ENCODE measurements at regions not wholly inside any gene's neighbourhood (a gene's known extent, or its start where the extent isn't known, plus 50 kb on each side); places are given as distances from the start of the nearest gene placed in this dataset.

GRCh38 chr1:233844275-233844674 is 60.2 kb upstream of the SLC35F3 start:
- no peak for TF ChIP-seq POLR2AphosphoS5 (IDR thresholded peaks at IDR 0.05)
- no peak for TF ChIP-seq POLR2A (IDR thresholded peaks at IDR 0.05)
- Histone ChIP-seq H3K36me3 (no peaks in the 10 kb centered on the region), H3K9me3 (peaks cover 3% of the 10 kb centered on the region), H3K27ac (no peak overlapping the region), H3K27me3 (no peaks in the 10 kb centered on the region), H3K4me1 (no peaks in the 10 kb centered on the region), H3K4me3 (no peak overlapping the region)
- DNase-seq (ENCODE audit: low spot score in 2 of 2): no peak
- WGBS: 89% methylated on average over 2 of the region's 2 CpGs

GRCh38 chr1:233844692-233845091 is 59.8 kb upstream of the SLC35F3 start:
- Histone ChIP-seq H3K36me3 (no peaks in the 10 kb centered on the region), H3K4me3 (no peak overlapping the region), H3K27ac (no peak overlapping the region), H3K27me3 (no peaks in the 10 kb centered on the region), H3K9me3 (peaks cover 3% of the 10 kb centered on the region), H3K4me1 (no peaks in the 10 kb centered on the region)
- TF ChIP-seq CTCF (IDR thresholded peaks at IDR 0.05) (no peak), POLR2AphosphoS5 (IDR thresholded peaks at IDR 0.05) (no peak), EP300 (IDR thresholded peaks at IDR 0.05) (no peak), POLR2A (IDR thresholded peaks at IDR 0.05) (no peak)
- DNase-seq (ENCODE audit: low spot score in 2 of 2): no peak
- WGBS: 38% methylated on average over 2 of the region's 2 CpGs

Measured in suprapubic skin (tissue), 4 donors.